SK-N-SH (cell line): ENCODE measurements at regions not wholly inside any gene's neighbourhood (a gene's known extent, or its start where the extent isn't known, plus 50 kb on each side); places are given as distances from the start of the nearest gene placed in this dataset.

Source experiments
- CTCF ChIP-seq: fragments of 200-600 bp; sonication (generic); IDR thresholded peaks from 2 replicates; pipeline ENCODE4 v1.6.1; 2017; ENCODE audit warnings: antibody characterized with exemption, mild to moderate bottlenecking, moderate library complexity
- EP300 ChIP-seq, 2 experiments: IDR thresholded peaks; 2 replicates each; pipeline versions ENCODE4 v1.4.0 to v1.6.1; 2012; ENCODE audit warnings: borderline replicate concordance in 1 of 2, low read depth in 1 of 2, low read length in 1 of 2
- POLR2AphosphoS5 ChIP-seq: IDR thresholded peaks from 2 replicates; pipeline ENCODE4 v1.6.1; 2012; ENCODE audit warnings: low read depth, low read length
- TAF1 ChIP-seq: IDR thresholded peaks from 2 replicates; pipeline ENCODE4 v1.6.1; 2012; ENCODE audit warnings: low read depth, mild to moderate bottlenecking, low read length, moderate library complexity, borderline replicate concordance
- YY1 ChIP-seq: IDR thresholded peaks from 2 replicates; pipeline ENCODE4 v1.4.0; 2012; ENCODE audit warnings: low read depth, mild to moderate bottlenecking

DNA sequence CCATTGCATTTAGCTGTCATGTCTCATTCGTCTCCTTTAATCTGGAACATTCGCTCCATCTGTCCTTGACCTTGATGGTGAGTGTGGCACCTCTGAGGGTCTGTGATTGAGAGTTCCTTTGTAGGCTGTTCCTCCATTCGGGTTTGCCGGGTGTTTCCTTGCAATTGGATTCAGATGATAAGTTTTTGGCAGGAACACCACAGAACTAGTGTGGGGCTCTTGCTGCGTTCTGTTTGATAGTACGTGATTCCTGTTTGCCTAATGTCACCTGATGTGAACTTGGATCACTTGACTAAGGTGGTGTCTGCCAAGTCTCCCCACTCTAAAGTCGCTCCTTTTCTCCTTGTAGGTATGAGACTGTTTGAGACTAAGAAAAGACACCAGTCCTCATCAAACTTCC, 109.7 kb upstream of the TMEM45B start:
- TF ChIP-seq POLR2AphosphoS5 (no peak), CTCF (no peak), TAF1 (no peak), EP300 (IDR thresholded peaks at IDR 0.05; ENCODE audit: borderline replicate concordance in 1 of 2, low read depth in 1 of 2, low read length in 1 of 2) (no peak), YY1 (no peak)
